Stimulated activated CD4-positive, alpha-beta T cell treated with anti-CD3 and anti-CD28 coated beads, Interleukin-2, amount 100 ng/mL, for 48 hours (primary cell): ENCODE measurements at regions not wholly inside any gene's neighbourhood (a gene's known extent, or its start where the extent isn't known, plus 50 kb on each side); places are given as distances from the start of the nearest gene placed in this dataset.
"Not testable (repeated sequence)": the region's sequence is repeated elsewhere in the genome, so short reads cannot be mapped to it uniquely, and the experiment has no call there.

Experiments used
- DNase-seq, 2 donors: peaks; one replicate each; pipeline ENCODE4 v3.0.0-alpha.2; 2020

DNA sequence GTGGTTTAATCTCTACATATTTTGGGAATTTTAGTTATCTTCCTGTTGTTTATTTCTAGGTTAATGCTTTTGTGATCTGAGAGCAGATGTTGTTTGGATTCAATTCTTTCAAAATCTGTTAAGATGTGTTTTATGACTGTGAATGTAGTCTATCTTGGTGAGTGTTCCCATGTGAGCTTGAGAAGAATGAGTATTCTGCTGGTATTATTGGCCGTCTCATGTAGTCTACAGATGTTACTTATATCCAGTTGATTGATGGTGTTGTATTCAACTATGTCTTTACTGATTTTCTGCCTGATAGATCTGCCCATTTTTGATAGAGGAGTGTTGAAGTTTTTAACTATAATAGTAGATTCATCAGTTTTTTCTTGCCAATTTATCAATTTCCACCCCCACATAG is 141.4 kb upstream of the FOXP2 start:
- DNase-seq = no peak

DNA sequence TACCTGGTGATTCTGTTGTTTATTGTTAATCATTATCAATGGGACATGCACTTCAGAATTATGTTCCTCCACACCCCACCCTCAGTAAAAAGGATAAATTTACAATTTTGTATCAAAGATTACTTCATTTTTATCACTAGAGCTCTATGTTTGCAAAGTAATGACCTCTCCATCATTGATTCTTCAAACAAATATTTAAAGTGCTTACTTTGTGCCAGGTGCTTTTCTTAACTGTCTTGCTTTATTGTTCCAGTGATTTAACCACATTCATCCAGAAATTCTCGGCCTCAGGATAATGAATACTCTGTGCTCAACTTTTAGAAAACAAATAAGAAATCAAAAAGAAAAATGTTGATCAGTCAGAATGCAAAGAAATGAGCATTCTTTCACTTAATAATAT is 144.9 kb upstream of the FOXP2 start:
- DNase-seq = no peak

DNA sequence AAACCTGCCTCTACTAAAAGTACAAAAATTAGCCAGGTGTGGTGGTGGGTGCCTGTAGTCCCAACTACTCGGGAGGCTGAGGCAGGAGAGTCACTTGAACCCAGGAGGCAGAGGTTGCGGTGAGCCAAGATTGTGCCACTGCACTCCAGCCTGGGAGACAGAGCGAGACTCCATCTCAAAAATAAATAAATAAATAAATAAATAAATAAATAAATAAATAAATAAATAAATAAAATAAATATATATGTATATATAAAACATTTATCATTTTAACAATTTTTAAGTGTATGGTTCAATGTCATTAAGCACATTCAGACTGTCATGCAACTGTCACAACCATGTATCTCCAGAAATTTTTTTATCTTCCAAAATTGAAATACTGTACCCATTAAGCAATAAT is 147.1 kb upstream of the FOXP2 start:
- DNase-seq = not testable (repeated sequence)

DNA sequence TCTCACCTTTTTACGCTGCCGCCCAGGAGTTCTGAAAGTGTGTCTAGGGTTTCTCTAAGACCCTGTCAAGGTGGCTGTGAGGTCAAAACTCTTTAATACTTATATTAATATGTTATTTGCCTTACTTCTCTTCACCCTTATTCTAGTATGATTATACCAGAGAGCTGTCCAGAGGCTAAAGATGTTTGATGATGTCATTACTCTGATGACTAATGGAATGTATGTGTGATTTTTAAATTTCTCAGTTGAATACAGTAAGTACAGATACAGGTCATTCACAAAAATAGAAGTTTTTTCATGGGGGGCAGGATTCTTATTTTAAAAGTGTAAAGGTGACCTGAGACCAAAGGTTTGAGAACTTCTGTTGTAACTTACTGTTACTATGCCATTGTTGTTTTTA is 150.6 kb upstream of the FOXP2 start:
- no peak for DNase-seq

DNA sequence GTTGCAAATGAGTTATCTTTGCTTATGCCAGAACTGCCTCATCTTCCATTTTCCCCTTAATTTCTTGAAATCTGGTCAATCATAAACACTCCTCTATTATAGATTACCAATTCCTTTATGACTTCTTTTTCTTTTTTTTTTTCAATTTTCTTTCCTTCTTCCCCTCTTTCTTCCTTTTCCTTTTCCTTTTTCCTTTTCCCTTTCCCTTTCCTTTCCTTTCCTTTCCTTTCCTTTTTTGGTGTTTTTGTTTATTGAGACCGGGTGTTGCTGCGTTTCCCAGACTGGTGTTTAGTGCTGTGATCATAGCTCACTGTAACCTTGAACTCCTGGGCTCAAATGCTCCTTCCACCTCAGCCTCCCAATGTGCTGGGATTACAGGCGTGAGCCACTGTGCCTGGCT is 151.4 kb upstream of the FOXP2 start:
- no peak for DNase-seq

DNA sequence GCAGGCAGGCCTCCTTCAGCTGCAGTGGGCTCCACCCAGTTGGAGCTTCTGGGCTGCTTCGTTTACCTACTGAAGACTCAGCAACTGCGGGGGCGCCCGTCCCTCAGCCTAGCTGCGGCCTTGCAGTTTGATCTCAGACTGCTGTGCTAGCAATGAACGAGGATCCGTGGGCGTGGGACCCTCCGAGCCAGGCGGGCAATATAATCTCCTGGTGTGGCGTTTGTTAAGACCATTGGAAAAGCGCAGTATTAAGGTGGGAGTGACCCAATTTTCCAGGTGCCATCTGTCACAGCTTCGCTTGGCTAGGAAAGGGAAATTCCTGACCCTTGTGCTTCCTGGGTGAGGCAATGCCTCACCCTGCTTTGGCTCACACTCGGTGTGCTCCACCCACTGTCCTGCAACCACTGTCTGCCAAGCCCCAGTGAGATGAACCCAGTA is 159.2 kb upstream of the FOXP2 start:
- no peak for DNase-seq

DNA sequence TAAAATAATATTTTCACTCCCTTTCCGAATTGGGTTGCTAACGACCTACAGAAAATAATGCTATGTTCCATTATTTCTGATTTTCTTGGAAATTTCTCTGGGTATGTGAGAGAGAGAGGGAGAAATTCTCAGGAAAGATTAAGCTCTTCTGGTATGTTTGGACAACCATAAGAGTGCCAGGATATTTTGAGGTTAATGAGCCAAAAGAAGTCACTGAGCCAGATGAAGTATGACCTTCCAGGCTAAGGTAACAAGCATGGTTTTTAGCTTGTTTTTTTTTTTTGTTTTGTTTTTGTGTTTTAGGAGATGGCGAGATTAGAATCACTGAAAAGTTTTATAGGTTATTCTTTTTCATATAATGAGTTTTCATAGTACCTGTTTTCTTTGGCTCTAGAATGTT is 171.0 kb upstream of the FOXP2 start:
- DNase-seq = no peak

DNA sequence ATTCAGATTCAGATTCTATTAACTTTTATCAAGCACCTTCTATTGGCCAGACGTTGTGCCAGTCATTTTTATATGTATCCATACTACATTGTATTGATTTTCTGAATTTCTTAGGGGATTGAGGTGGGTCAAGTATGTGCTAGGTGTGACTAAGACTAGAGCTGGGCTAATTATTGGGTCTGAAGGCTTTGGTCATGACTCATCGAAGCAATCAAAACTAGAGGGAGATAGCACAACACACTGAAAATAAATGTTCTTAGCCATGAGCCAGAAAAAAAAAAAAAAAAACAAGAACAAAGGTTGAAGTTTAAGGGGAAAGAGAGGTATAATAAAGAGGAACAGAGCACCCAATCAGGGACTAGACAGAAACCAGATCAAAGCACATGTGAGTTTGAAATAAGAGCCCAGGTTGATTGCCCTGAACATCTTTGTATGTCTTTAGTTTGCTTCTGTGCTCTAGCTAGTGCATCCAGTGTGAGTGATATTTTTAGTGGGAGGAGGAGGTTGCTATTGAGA is 171.6 kb upstream of the FOXP2 start:
- DNase-seq = no peak

DNA sequence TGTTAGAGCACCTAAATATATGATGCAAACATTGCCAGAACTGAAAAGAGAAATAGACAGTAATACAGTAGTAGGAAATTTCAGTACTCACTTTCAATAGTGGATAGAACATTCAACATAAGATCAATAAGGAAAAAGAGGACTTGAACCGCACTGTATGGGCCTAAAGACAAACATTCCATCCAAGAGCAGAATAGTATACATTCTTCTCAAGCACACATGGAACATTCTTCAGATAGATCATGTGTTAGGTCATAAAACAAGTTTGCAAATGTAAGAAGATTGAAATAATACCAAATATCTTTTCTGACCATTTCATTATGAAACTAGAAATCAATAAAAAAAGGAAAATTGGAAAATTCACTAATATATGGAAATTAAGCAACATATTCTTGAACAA is 185.4 kb upstream of the FOXP2 start:
- no peak for DNase-seq

DNA sequence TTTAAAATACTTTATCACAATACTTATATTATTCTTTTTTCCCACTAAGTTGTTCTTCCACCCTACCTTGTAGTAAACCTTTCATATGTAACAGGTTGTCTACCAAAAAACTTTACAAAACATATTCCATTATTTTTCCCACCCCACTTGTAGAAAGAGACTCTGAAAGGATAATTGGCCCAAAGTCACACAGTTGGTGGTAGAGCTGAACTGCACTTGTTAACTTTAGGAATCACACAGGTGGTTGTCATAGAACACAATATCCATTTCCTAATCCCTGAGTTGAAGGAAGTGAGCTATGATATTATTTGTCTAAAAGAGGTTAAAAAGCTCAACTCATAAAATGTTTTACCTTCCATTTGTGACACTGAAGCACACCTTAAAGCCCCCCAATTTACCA is 188.8 kb upstream of the FOXP2 start:
- DNase-seq = no peak

DNA sequence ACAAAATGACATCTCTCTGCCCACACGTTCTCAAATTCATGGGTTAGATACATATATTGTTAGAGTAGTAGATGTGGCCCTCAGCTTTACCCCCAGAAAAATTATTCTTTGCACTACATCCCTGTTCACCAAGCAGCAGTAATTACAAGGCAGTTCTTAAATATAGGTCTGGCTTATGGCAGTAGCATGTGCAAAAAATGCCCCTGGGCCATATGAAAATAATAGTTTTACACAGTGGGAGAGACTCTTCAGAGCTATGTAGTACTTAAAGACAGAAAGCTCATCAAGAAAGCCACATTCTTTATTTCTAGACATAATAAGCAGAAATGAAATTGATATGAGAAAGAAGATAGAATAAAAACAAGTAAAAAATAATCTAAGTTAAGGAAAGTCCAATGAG is 196.3 kb upstream of the FOXP2 start:
- DNase-seq = no peak

DNA sequence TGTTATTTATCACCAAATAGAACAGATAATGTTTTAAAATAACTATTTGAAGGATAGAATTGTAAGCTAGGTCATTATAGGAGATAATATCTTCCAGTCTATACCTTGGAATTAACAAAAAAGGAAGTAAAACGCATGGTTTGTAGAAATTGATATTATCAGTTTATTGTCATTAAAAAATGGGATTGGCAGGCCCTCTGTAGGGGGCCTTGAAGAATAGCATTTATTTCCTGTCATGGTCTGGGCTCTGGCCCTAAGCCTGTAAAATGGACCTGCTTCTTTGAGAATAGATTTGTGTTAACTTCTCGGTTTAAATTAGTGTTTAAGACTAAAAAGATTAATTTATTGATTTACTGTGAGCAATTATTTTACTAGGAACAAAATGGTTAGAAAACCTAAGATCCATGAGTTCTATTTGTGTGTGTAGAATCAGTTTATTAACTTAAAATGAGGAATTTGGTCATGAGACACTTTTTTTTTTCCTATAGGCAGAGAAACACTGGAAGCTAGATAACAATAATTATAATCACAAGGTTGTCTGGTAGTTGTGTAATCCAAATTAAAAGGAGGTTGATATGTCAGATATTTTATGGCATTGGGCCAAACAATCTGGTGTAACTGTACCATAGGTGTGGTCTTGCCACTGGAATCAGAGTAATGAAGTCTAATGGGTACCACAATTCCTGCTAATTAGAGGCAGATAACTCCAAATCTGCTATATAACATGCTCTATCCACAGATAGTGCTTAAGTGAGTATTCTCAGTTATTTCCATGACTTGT is 197.4 kb upstream of the FOXP2 start:
- no peak for DNase-seq

DNA sequence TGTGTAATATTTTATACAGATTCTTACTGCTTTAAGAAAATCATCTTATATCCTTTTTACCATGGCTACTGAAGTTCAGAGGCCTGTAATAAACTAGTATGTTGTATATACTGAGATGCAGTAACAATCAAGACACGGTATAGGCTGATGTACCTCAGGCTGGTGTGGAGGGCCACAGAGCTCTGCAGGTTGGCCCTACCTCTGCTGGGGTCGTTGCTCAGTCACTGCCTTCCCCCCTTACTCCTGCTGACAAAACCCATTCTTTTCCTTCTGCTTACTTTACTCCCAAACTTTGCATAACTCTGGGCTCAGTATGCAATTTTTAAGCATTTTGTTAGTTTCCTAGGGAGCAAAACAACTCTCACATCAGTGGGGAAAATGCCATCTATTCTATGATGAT is 200.1 kb upstream of the FOXP2 start:
- no peak for DNase-seq

DNA sequence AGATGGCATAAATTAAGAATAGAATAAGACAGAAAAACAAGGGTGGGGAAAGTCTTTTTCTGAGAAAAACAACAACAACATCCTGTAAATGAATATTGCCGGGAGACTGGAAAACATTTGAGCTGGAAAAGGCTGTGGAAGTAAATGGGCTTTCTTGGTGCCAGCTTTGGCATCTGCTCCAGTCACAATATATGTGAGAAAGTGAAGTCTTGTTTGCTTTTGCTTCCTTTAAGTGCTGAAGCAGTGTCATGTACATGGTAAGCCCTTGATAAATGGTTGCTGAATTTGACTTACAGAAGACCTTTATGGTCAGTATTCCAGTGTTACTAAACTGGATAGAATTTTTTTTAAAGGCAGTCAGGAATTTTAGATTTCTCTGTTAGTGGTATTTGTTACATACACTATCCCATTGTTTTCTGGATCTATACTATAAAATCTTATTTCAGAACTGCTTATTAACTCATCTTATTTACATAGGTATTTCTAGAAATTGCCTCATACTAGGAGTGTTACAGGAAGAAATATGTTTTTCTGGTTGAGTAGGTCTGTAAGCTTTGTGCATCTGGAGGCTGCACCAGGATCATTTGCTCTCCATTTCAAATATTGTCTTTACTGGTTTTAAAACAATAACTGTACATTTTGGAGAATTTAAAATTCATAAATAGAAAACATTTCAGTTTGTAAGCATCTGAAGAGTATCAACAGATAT is 201.7 kb upstream of the FOXP2 start:
- DNase-seq = no peak

DNA sequence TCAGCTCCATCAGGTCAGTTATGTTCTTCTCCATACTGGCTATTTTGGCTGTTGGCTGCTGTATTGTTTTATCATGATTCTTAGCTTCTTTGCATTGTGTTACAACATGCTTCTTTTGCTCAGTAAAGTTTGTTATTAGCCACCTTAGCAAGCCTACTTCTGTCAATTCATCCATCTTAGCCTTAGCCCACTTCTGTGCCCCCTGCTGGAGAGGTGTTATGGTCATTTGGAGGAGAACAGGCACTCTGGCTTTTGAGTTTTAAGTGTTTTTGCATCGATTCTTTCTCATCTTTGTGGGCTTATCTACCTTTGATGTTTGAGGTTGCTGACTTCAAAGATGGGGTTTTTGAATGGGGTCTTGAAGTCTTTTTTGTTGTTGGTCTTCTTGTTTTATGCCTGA is 204.6 kb upstream of the FOXP2 start:
- no peak for DNase-seq

DNA sequence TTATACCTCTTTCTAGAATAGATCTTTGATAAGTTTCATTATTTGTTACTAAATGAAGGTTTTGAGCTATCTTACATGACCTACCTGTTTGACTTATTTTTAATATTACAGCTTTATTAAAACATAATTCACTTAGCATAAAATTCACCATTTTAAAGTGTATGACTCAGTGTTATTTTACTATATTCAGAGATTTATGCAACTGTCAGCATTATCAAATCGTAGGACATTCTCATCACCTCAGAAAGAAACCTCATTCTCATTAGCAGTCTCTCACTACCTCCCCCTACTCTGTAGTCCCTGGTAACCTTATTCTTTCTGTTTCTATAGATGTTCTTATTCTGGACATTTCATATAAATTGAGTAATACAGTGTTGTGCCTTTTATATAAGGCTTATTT is 207.9 kb upstream of the FOXP2 start:
- no peak for DNase-seq

DNA sequence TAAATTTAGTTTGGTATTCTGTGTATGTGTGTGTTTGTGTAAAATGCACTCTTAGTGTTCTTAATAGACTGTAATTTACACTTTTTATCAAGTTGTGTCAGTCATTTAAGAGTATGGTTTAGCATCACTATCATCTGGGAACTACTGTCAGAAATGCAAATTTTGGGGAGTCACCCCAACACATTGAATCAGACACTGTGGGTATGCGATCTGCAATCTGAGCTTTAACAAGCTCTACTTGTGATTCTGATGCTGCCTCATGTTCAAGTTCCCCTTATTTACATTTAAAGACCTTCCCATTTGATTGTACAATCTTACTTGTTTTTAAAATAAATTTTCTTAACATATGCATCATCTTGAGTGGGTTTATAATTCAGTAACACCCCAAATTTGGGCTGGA is 218.1 kb upstream of the FOXP2 start:
- no peak for DNase-seq

DNA sequence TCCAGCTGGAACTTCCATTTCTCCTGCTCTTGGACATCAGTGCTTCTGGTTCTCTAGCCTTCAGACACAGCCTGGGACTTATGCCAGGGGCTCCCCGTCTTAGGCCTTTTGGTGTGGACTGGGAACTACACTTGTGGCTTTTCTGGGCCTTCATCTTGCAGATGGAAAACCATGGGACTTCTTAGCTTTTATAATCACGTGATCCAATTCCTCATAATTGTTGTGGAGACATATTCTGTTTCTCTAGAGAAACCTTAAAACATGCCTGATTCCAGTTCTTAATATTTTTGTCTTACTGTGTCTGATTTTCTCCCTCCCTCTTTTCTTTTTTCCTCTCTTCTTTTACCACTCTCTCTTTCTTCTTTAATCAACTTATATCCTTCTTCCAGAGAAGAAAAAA is 224.2 kb upstream of the FOXP2 start:
- no peak for DNase-seq

DNA sequence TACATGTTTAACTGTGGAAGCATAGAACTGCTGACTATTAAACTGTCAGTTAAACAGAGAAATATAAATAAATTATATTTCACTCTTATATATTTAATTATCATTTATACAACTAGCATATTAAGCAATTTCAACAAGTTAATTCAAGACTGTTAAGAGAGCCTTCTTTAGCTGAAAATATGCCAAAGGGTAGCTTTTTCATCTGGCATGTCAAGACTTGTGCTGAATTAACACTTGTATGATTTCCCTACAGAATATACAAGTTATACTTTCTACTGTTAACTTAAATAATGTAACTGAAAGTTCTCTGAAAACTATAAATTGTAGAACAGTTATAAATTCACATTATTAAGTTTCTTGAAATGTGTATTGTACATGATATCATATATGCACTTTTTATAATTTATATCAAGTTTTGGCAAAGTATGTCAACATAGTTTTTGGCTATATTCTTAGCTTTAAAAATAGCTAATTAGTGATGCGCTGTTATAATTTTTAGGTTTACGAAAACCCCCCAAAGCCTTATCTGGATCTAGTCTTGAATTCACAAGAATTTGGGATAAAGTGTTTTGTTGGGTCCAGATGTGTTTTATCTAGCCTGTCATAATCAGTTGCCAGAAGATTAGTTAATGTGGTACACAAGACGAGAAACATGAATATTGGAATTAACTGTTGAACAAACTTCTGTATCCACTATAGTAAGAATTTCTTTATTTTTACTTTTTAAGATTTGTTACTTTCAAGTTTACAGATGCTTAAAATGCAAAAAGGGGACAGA is 231.1 kb upstream of the FOXP2 start:
- DNase-seq = no peak

DNA sequence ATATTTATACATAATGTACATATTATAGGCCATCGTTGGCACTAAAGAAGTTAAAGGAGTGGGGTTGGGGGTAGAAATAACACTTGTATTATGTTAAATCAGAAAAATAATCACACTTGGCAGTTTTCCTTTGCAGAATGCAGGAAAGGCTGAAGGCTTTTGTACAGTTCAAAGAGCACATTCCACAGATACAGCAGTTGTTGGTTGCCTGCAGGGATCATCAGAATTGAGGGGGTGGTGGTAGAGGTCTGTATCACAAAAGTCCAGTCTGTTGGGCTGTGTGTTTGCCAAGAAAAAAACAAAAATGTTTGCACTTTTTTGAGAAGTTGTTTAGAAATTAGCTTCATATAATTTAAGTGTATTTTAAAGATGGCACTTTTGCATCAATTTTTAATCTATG is 231.8 kb upstream of the FOXP2 start:
- no peak for DNase-seq

DNA sequence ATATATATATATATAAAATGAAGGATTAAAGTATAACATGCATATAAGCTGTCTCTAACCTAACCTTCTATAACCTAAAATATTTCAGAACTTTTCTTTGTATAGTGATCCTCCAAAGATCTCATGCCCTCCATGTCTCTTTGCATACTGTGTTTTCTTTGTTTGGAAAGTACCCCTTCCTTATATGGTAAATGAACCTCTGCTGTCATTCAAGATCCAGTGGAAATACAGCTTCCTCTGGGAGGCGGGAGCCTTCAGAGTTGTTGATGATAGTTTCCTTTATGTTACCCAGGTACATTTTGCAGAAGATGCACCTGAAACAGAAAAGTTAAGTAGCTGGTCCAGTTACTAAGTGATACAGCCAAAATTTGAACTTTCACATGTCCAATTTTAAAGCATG is 233.3 kb upstream of the FOXP2 start:
- no peak for DNase-seq

DNA sequence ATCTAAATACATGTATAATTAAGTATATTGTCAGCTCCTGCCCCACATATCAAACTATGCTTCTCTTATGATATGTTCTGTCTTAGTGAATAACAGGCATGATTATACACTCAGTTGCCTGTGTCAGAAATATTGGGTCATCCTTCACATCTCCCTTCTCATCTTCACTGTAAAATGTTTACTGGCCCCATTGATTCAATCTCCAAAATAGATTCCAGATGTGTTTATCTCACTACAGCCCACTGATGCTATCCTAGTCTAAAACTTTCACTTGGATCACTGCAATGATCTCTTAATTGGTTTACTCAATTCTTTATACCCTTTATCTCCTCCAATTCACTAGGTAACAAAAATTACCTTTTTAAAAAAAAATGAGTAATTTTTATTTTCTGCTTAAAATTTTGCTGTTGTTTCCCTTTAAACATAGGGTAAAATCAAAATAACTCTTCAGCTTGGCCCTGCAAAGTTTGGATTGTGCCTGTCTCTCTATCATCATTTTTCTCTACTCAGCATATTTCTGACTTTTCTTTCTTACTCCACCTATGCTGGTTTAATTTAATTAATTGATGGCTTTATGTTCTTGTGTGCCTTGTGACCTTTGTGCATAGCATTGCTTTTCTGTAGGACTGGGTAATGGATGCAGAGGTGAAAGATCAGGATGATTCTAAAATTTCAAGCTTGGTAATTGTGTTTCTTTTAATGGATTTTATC is 233.9 kb upstream of the FOXP2 start:
- DNase-seq = no peak

DNA sequence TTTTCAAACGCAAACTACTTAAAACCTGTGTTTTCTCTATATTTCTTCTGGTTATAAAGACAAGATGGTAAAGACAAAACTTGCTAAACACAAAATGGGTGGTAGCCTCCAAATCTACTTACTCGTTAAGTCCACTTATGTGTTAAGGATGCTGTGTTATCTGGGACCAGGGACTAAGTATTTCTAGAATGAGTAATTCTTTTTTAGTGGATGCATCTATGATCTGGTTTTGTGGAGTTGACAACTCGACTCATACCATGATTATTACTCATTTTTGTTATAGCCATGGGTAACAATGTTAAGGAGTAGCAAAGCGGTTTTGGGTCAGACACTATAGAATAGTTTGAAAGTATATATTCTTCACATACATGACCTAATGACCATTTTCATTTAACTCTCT is 239.5 kb upstream of the FOXP2 start:
- no peak for DNase-seq
